ENCODE measurements at regions not wholly inside any gene's neighbourhood (a gene's known extent, or its start where the extent isn't known, plus 50 kb on each side); places are given as distances from the start of the nearest gene placed in this dataset.
"Not testable (repeated sequence)": the region's sequence is repeated elsewhere in the genome, so short reads cannot be mapped to it uniquely, and the experiment has no call there.

- not testable (repeated sequence) for DNase-seq (ENCODE audit: insufficient read length, low spot score); FAIRE-seq
Observed at GRCh38 chr4:3595627-3596291, 63.5 kb upstream of the LRPAP1 start.

- DNase-seq (ENCODE audit: insufficient read length, low spot score); FAIRE-seq: not testable (repeated sequence)
Observed at GRCh38 chr4:3594751-3595150, 62.5 kb upstream of the LRPAP1 start.

- not testable (repeated sequence) for DNase-seq (ENCODE audit: insufficient read length, low spot score); FAIRE-seq
Observed at GRCh38 chr4:3589946-3590924, 58.0 kb upstream of the LRPAP1 start.

DNA sequence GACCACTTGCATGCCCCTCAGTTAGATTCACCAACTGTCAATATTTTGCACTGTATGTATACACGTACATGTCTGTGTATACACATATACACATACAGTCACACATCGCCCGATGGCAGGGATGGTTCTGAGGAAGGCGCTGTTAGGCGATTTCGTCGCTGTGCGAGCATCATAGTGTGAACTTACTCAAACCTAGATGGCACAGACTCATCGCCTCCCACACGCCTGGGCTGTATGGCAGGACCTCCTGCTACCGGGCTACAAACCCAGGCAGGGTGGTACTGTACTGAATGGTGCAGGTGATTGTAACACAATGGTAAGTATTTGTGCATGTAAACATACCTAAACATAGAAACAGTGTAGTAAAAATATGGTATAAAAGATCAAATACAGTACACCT, 57.2 kb upstream of the LRPAP1 start:
- FAIRE-seq: not testable (repeated sequence)

GRCh38 chr4:3588517-3589194, 56.4 kb upstream of the LRPAP1 start:
- DNase-seq (ENCODE audit: insufficient read length, low spot score); FAIRE-seq: not testable (repeated sequence)

More for the DNA sequence above, 57.2 kb upstream of the LRPAP1 start:
- DNase-seq (ENCODE audit: insufficient read length, low spot score): not testable (repeated sequence)

DNA sequence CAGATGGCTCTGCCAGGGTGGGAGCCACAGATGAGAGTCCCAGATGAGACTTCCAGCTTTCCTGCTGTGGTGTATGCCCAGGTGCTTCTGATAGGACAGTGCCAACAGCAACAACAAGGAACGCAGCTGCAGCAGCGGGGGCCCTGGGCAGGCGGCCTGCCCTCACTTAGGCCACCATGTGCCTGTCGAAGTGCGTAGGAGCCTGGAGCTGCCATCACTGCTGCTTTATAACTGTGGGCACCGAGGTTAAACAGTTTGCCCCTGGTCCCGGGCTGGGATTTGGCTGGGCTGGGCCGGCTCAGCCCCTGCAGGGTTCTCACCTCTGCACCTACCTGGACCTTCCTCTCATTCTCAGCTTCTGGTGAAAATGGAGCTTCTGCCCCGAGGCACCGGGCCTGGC, 54.4 kb upstream of the LRPAP1 start:
- FAIRE-seq; DNase-seq (ENCODE audit: insufficient read length, low spot score): not testable (repeated sequence)

GRCh38 chr4:3585567-3585966, 53.3 kb upstream of the LRPAP1 start:
- FAIRE-seq; DNase-seq (ENCODE audit: insufficient read length, low spot score): not testable (repeated sequence)

DNA sequence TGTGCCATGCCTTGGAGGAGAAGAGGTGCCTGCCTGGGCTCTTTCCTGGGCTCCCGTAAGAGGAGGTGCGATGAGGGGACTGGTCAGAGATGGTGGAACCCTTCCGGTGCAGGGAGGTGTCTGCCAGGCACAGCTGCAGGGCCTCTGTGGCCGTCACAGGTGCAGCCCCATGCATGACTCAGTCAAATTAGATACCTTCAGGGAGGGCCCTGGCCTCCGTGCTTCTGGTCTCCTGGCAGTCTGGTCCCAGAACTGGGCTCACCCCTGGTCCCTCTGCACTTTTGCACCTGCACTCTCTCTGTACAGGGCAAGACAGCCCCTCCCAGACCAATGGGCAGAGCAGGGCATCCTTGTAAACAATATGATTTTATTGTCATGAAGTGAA, 49.9 kb upstream of the LRPAP1 start:
- TF ChIP-seq, protein P1, sequence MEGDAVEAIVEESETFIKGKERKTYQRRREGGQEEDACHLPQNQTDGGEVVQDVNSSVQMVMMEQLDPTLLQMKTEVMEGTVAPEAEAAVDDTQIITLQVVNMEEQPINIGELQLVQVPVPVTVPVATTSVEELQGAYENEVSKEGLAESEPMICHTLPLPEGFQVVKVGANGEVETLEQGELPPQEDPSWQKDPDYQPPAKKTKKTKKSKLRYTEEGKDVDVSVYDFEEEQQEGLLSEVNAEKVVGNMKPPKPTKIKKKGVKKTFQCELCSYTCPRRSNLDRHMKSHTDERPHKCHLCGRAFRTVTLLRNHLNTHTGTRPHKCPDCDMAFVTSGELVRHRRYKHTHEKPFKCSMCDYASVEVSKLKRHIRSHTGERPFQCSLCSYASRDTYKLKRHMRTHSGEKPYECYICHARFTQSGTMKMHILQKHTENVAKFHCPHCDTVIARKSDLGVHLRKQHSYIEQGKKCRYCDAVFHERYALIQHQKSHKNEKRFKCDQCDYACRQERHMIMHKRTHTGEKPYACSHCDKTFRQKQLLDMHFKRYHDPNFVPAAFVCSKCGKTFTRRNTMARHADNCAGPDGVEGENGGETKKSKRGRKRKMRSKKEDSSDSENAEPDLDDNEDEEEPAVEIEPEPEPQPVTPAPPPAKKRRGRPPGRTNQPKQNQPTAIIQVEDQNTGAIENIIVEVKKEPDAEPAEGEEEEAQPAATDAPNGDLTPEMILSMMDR (IDR thresholded peaks at IDR 0.05; ENCODE audit: insufficient read depth, missing control alignments): no peak
- FAIRE-seq (no peak), DNase-seq (ENCODE audit: insufficient read length, low spot score) (no peak)

Data from D721Med (cell line).